ENCODE measurements at regions not wholly inside any gene's neighbourhood (a gene's known extent, or its start where the extent isn't known, plus 50 kb on each side); places are given as distances from the start of the nearest gene placed in this dataset.

GRCh38 chr9:29816954-29817703 is 2243.8 kb upstream of the C9orf72 start:
- no peak for TF ChIP-seq POLR2A (IDR thresholded peaks at IDR 0.05)
- TF ChIP-seq, protein P1, sequence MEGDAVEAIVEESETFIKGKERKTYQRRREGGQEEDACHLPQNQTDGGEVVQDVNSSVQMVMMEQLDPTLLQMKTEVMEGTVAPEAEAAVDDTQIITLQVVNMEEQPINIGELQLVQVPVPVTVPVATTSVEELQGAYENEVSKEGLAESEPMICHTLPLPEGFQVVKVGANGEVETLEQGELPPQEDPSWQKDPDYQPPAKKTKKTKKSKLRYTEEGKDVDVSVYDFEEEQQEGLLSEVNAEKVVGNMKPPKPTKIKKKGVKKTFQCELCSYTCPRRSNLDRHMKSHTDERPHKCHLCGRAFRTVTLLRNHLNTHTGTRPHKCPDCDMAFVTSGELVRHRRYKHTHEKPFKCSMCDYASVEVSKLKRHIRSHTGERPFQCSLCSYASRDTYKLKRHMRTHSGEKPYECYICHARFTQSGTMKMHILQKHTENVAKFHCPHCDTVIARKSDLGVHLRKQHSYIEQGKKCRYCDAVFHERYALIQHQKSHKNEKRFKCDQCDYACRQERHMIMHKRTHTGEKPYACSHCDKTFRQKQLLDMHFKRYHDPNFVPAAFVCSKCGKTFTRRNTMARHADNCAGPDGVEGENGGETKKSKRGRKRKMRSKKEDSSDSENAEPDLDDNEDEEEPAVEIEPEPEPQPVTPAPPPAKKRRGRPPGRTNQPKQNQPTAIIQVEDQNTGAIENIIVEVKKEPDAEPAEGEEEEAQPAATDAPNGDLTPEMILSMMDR (IDR thresholded peaks at IDR 0.05) = no peak

Data from testis (tissue), 2 donors.